ENCODE measurements at regions not wholly inside any gene's neighbourhood (a gene's known extent, or its start where the extent isn't known, plus 50 kb on each side); places are given as distances from the start of the nearest gene placed in this dataset.

- H3K27ac ChIP-seq = no peak overlapping the region
- ChIA-PET POLR2A (no interaction called here), CTCF (no interaction called here)
- DNase-seq (ENCODE audit: low read depth in 1 of 2, low spot score in 1 of 2) (no peak), FAIRE-seq (no peak), ATAC-seq (no peak)
- WGBS (ENCODE audit: missing lambda C conversion rate) = 0% methylated on average over 1 of the region's 1 CpG
- H3K4me3 ChIP-seq = no peak overlapping the region
- TF ChIP-seq HOXA7 (CRISPR knock-in tag; IDR thresholded peaks at IDR 0.05) = no peak
- no peak for TF ChIP-seq CEBPB (IDR thresholded peaks at IDR 0.05)
- no peak for TF ChIP-seq ZC3H11A (IDR thresholded peaks at IDR 0.05)
- TF ChIP-seq RNF2 (IDR thresholded peaks at IDR 0.05; ENCODE audit: borderline replicate concordance, low read depth) = no peak
- no peak for TF ChIP-seq MAZ (IDR thresholded peaks at IDR 0.05; ENCODE audit: borderline replicate concordance, low read depth, low read length)
- TF ChIP-seq RAD21 (conservative IDR thresholded peaks at IDR 0.05 in 1 of 2, IDR thresholded peaks at IDR 0.05 in 1 of 2) = no peak
- no peak for TF ChIP-seq CBX2 (IDR thresholded peaks at IDR 0.05; ENCODE audit: borderline replicate concordance, low read depth)
- TF ChIP-seq BCL3 (IDR thresholded peaks at IDR 0.05) = no peak
- TF ChIP-seq NPAS2 (CRISPR knock-in tag; IDR thresholded peaks at IDR 0.05; ENCODE audit: borderline replicate concordance) = no peak
- TF ChIP-seq CTCF (IDR thresholded peaks at IDR 0.05) = no peak
- TF ChIP-seq, protein P1, sequence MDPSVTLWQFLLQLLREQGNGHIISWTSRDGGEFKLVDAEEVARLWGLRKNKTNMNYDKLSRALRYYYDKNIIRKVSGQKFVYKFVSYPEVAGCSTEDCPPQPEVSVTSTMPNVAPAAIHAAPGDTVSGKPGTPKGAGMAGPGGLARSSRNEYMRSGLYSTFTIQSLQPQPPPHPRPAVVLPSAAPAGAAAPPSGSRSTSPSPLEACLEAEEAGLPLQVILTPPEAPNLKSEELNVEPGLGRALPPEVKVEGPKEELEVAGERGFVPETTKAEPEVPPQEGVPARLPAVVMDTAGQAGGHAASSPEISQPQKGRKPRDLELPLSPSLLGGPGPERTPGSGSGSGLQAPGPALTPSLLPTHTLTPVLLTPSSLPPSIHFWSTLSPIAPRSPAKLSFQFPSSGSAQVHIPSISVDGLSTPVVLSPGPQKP (IDR thresholded peaks at IDR 0.05; ENCODE audit: low read depth, low read length) = no peak
- TF ChIP-seq ZSCAN20 (CRISPR knock-in tag; IDR thresholded peaks at IDR 0.05) = no peak
- no peak for TF ChIP-seq USF2 (IDR thresholded peaks at IDR 0.05)
- no peak for TF ChIP-seq CHD4 (IDR thresholded peaks at IDR 0.05; ENCODE audit: borderline replicate concordance)
- no peak for TF ChIP-seq TP53 (CRISPR knock-in tag; IDR thresholded peaks at IDR 0.05)
- no peak for TF ChIP-seq SREBF2 (IDR thresholded peaks at IDR 0.05)
- TF ChIP-seq PHF8 (IDR thresholded peaks at IDR 0.05; ENCODE audit: borderline replicate concordance, low read depth) = no peak
- TF ChIP-seq EP300 (IDR thresholded peaks at IDR 0.05) = no peak
- no peak for TF ChIP-seq RFX5 (IDR thresholded peaks at IDR 0.05)
- TF ChIP-seq HMGXB4 (CRISPR knock-in tag; IDR thresholded peaks at IDR 0.05; ENCODE audit: borderline replicate concordance) = no peak
- no peaks in the 10 kb centered on the region for H3K9me3 ChIP-seq
- H3K4me1 ChIP-seq = no peaks in the 10 kb centered on the region
- H3K4me2 ChIP-seq = no peak overlapping the region
Measured at GRCh38 chr14:83433618-83434017, 1900.0 kb upstream of the SEL1L start.

- ATAC-seq (no peak), FAIRE-seq (no peak), DNase-seq (ENCODE audit: low read depth in 1 of 2, low spot score in 1 of 2) (no peak)
- POLR2A ChIA-PET = no interaction called here
- no peak overlapping the region for H3K4me2 ChIP-seq
- no peak overlapping the region for H3K27ac ChIP-seq
- 0% methylated on average over 2 of the region's 2 CpGs for WGBS (ENCODE audit: missing lambda C conversion rate)
- no peak overlapping the region for H3K4me3 ChIP-seq
- CTCF ChIA-PET = no interaction called here
- no peaks in the 10 kb centered on the region for H3K4me1 ChIP-seq
- H3K9me3 ChIP-seq = no peaks in the 10 kb centered on the region
- TF ChIP-seq BCL3 (IDR thresholded peaks at IDR 0.05) = no peak
- no peak for TF ChIP-seq EHMT2 (IDR thresholded peaks at IDR 0.05; ENCODE audit: low read depth)
- TF ChIP-seq ATOH8 (CRISPR knock-in tag; IDR thresholded peaks at IDR 0.05; ENCODE audit: low read depth) = no peak
- TF ChIP-seq KDM1A (IDR thresholded peaks at IDR 0.05; ENCODE audit: low read depth) = no peak
- TF ChIP-seq FOXS1 (CRISPR knock-in tag; IDR thresholded peaks at IDR 0.05) = no peak
- TF ChIP-seq KDM5A (IDR thresholded peaks at IDR 0.05) = no peak
- TF ChIP-seq, protein P2, sequence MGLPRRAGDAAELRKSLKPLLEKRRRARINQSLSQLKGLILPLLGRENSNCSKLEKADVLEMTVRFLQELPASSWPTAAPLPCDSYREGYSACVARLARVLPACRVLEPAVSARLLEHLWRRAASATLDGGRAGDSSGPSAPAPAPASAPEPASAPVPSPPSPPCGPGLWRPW (IDR thresholded peaks at IDR 0.05) = no peak
- TF ChIP-seq, protein P3, sequence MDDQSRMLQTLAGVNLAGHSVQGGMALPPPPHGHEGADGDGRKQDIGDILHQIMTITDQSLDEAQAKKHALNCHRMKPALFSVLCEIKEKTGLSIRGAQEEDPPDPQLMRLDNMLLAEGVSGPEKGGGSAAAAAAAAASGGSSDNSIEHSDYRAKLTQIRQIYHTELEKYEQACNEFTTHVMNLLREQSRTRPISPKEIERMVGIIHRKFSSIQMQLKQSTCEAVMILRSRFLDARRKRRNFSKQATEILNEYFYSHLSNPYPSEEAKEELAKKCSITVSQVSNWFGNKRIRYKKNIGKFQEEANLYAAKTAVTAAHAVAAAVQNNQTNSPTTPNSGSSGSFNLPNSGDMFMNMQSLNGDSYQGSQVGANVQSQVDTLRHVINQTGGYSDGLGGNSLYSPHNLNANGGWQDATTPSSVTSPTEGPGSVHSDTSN (IDR thresholded peaks at IDR 0.05) = no peak
- no peak for TF ChIP-seq RNF2 (IDR thresholded peaks at IDR 0.05; ENCODE audit: borderline replicate concordance, low read depth)
- no peak for TF ChIP-seq SREBF2 (IDR thresholded peaks at IDR 0.05)
Measured at GRCh38 chr14:83441801-83442200, 1908.1 kb upstream of the SEL1L start.
